Thyroid gland (tissue), 4 donors: ENCODE measurements at regions not wholly inside any gene's neighbourhood (a gene's known extent, or its start where the extent isn't known, plus 50 kb on each side); places are given as distances from the start of the nearest gene placed in this dataset.

Source experiments
- POLR2A ChIP-seq, 2 donors: fragments of 450-650 bp; IDR thresholded peaks; one replicate each; pipeline ENCODE4 v1.6.1; 2017; ENCODE audit warnings: antibody characterized with exemption in 2 of 2, mild to moderate bottlenecking in 2 of 2, moderate library complexity in 1 of 2
- TF ChIP-seq, protein P1 (sequence below), 6 experiments: fragments of 200-600 bp in 3 of 6; fragments of 450-650 bp in 3 of 6; sonication (generic) in 3 of 6; IDR thresholded peaks; one replicate each; pipeline ENCODE4 v1.5.1; 2016 to 2019; ENCODE audit warnings: antibody characterized with exemption in 6 of 6, mild to moderate bottlenecking in 2 of 6, inconsistent platforms in 1 of 6, moderate library complexity in 1 of 6

DNA sequence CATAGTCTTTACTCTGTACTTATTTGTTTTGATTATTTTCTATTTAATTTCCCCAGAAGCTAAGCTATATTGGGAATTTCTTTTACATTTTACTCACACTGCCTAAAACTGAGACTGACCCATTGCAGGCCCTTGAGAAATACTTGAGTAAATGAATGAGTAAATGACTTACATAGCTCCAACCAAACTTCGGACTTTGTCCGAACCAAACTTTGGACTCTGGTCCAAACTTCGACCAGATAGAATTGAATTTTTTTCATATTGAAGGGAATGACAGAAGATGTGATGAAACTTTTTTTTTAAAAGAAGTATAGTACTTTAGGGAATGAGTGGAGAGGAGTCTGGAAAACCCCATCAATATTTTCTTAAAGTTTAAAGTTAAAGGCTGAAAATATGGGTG lies 75.6 kb upstream of the MYRIP start:
- TF ChIP-seq, protein P1, sequence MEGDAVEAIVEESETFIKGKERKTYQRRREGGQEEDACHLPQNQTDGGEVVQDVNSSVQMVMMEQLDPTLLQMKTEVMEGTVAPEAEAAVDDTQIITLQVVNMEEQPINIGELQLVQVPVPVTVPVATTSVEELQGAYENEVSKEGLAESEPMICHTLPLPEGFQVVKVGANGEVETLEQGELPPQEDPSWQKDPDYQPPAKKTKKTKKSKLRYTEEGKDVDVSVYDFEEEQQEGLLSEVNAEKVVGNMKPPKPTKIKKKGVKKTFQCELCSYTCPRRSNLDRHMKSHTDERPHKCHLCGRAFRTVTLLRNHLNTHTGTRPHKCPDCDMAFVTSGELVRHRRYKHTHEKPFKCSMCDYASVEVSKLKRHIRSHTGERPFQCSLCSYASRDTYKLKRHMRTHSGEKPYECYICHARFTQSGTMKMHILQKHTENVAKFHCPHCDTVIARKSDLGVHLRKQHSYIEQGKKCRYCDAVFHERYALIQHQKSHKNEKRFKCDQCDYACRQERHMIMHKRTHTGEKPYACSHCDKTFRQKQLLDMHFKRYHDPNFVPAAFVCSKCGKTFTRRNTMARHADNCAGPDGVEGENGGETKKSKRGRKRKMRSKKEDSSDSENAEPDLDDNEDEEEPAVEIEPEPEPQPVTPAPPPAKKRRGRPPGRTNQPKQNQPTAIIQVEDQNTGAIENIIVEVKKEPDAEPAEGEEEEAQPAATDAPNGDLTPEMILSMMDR (IDR thresholded peaks at IDR 0.05) = no peak
- TF ChIP-seq POLR2A (IDR thresholded peaks at IDR 0.05) = no peak
